HG02623 (cell line): ENCODE measurements at regions not wholly inside any gene's neighbourhood (a gene's known extent, or its start where the extent isn't known, plus 50 kb on each side); places are given as distances from the start of the nearest gene placed in this dataset.

Experiments
- ATAC-seq: cut with Tn5 transposase; IDR thresholded peaks from one replicate; pipeline ENCODE4 v1.9.1; 2021; ENCODE audit warnings: moderate library complexity; ENCODE audit not compliant: unreplicated experiment

- ATAC-seq = no peak
Observed at GRCh38 chr14:97027256-97027999, 230.2 kb downstream of the VRK1 start.

- ATAC-seq = no peak
Observed at GRCh38 chr14:97028382-97028781, 231.2 kb downstream of the VRK1 start.

- no peak for ATAC-seq
Observed at GRCh38 chr14:97029800-97030199, 232.6 kb downstream of the VRK1 start.

GRCh38 chr14:97031530-97031929 lies 234.3 kb downstream of the VRK1 start:
- no peak for ATAC-seq

- no peak for ATAC-seq
Observed at GRCh38 chr14:97033556-97034081, 236.4 kb downstream of the VRK1 start.

- no peak for ATAC-seq
Observed at GRCh38 chr14:97036086-97036852, 239.1 kb downstream of the VRK1 start.

- no peak for ATAC-seq
Observed at GRCh38 chr14:97039717-97040363, 242.7 kb downstream of the VRK1 start.

- no peak for ATAC-seq
Observed at GRCh38 chr14:97046967-97047366, 249.8 kb downstream of the VRK1 start.

GRCh38 chr14:97052001-97052400 lies 254.8 kb downstream of the VRK1 start:
- ATAC-seq = no peak

GRCh38 chr14:97053941-97054340 lies 256.8 kb downstream of the VRK1 start:
- no peak for ATAC-seq

GRCh38 chr14:97055355-97055754 lies 258.2 kb downstream of the VRK1 start:
- ATAC-seq = no peak

GRCh38 chr14:97056086-97056485 lies 258.9 kb downstream of the VRK1 start:
- no peak for ATAC-seq

- ATAC-seq = no peak
Observed at GRCh38 chr14:97057238-97058073, 260.3 kb downstream of the VRK1 start.

GRCh38 chr14:97058074-97058467 lies 260.9 kb downstream of the VRK1 start:
- ATAC-seq = no peak

GRCh38 chr14:97058589-97058988 lies 261.4 kb downstream of the VRK1 start:
- ATAC-seq = no peak

GRCh38 chr14:97061198-97061597 lies 264.0 kb downstream of the VRK1 start:
- ATAC-seq = no peak

- no peak for ATAC-seq
Observed at GRCh38 chr14:97061714-97062113, 264.5 kb downstream of the VRK1 start.

- ATAC-seq = no peak
Observed at GRCh38 chr14:97065305-97066067, 268.3 kb downstream of the VRK1 start.

- no peak for ATAC-seq
Observed at GRCh38 chr14:97066068-97066899, 269.1 kb downstream of the VRK1 start.
